HG03103 (cell line): ENCODE measurements at regions not wholly inside any gene's neighbourhood (a gene's known extent, or its start where the extent isn't known, plus 50 kb on each side); places are given as distances from the start of the nearest gene placed in this dataset.
"Not testable (repeated sequence)": the region's sequence is repeated elsewhere in the genome, so short reads cannot be mapped to it uniquely, and the experiment has no call there.

Experiments used
- ATAC-seq: cut with Tn5 transposase; IDR thresholded peaks from one replicate; pipeline ENCODE4 v1.9.1; 2021; ENCODE audit warnings: low read depth; ENCODE audit not compliant: unreplicated experiment

GRCh38 chr10:62492870-62493180 lies 118.7 kb downstream of the ZNF365 start:
- ATAC-seq = no peak

GRCh38 chr10:62496925-62497324 lies 122.8 kb downstream of the ZNF365 start:
- no peak for ATAC-seq

GRCh38 chr10:62498271-62498670 lies 124.1 kb downstream of the ZNF365 start:
- ATAC-seq = no peak

GRCh38 chr10:62500116-62500515 lies 125.9 kb downstream of the ZNF365 start:
- ATAC-seq = not testable (repeated sequence)

GRCh38 chr10:62501547-62501946 lies 127.4 kb downstream of the ZNF365 start:
- no peak for ATAC-seq

GRCh38 chr10:62502995-62503613 lies 128.9 kb downstream of the ZNF365 start:
- no peak for ATAC-seq

- no peak for ATAC-seq
Observed at GRCh38 chr10:62503872-62504271, 129.7 kb downstream of the ZNF365 start.

- ATAC-seq = no peak
Observed at GRCh38 chr10:62506371-62506770, 132.2 kb downstream of the ZNF365 start.

- no peak for ATAC-seq
Observed at GRCh38 chr10:62511238-62511637, 137.1 kb downstream of the ZNF365 start.

GRCh38 chr10:62511656-62512055 lies 137.5 kb downstream of the ZNF365 start:
- peak; percentile 79 for ATAC-seq

GRCh38 chr10:62512732-62513475 lies 138.7 kb downstream of the ZNF365 start:
- ATAC-seq = no peak

GRCh38 chr10:62514079-62514693 lies 140.0 kb downstream of the ZNF365 start:
- no peak for ATAC-seq

- no peak for ATAC-seq
Observed at GRCh38 chr10:62517252-62517651, 143.1 kb downstream of the ZNF365 start.

GRCh38 chr10:62527019-62527827 lies 153.1 kb downstream of the ZNF365 start:
- peak; percentile 45 for ATAC-seq

GRCh38 chr10:62528441-62528840 lies 154.3 kb downstream of the ZNF365 start:
- ATAC-seq = peak; percentile 89

- no peak for ATAC-seq
Observed at GRCh38 chr10:62529396-62529795, 155.2 kb downstream of the ZNF365 start.

- ATAC-seq = no peak
Observed at GRCh38 chr10:62534031-62534430, 159.9 kb downstream of the ZNF365 start.

- ATAC-seq = no peak
Observed at GRCh38 chr10:62538606-62539005, 164.4 kb downstream of the ZNF365 start.

- ATAC-seq = peak; percentile 71
Observed at GRCh38 chr10:62540389-62540788, 166.2 kb downstream of the ZNF365 start.

- ATAC-seq = no peak
Observed at GRCh38 chr10:62541811-62542210, 167.6 kb downstream of the ZNF365 start.
